GM23338 (cell line): ENCODE measurements at regions not wholly inside any gene's neighbourhood (a gene's known extent, or its start where the extent isn't known, plus 50 kb on each side); places are given as distances from the start of the nearest gene placed in this dataset.

Experiments
- ATAC-seq: fragments of 200-7000 bp; cut with Tn5 transposase; 3 replicates; pipeline ENCODE4 v1.9.1; 2020
- DNase-seq: peaks from one replicate; pipeline ENCODE4 v3.0.0-alpha.2; 2015; ENCODE audit warnings: low spot score
- H2AFZ ChIP-seq: fragments of 200-600 bp; sonication (generic); 2 replicates; pipeline ENCODE4 v1.8.0; 2016; ENCODE audit warnings: antibody characterized with exemption, mild to moderate bottlenecking, moderate library complexity
- H3F3A ChIP-seq: fragments of 200-600 bp; sonication (generic); replicated peaks from 2 replicates; pipeline ENCODE4 v1.8.0; 2017; ENCODE audit warnings: antibody characterized with exemption, mixed run types, low read depth
- H3K27ac ChIP-seq: fragments of 200-600 bp; sonication (generic); 2 replicates; pipeline ENCODE4 v1.6.1; 2016; ENCODE audit warnings: low read depth
- H3K27me3 ChIP-seq: fragments of 200-600 bp; sonication (generic); 2 replicates; pipeline ENCODE4 v1.8.0; 2016; ENCODE audit warnings: mild to moderate bottlenecking, mixed run types, moderate library complexity; ENCODE audit not compliant: insufficient read depth
- H3K36me3 ChIP-seq: fragments of 200-600 bp; sonication (generic); 2 replicates; pipeline ENCODE4 v1.8.0; 2016; ENCODE audit warnings: mild to moderate bottlenecking; ENCODE audit not compliant: insufficient read depth
- H3K4me1 ChIP-seq: fragments of 200-600 bp; sonication (generic); 2 replicates; pipeline ENCODE4 v1.8.0; 2016; ENCODE audit warnings: mild to moderate bottlenecking, moderate library complexity; ENCODE audit not compliant: insufficient read depth
- H3K4me2 ChIP-seq: fragments of 200-600 bp; sonication (generic); 2 replicates; pipeline ENCODE4 v1.7.1; 2017; ENCODE audit warnings: mixed run types
- H3K4me3 ChIP-seq: fragments of 200-600 bp; sonication (generic); 2 replicates; pipeline ENCODE4 v1.6.1; 2016; ENCODE audit warnings: mixed run types
- H3K79me2 ChIP-seq: fragments of 200-600 bp; sonication (generic); replicated peaks from 2 replicates; pipeline ENCODE4 v1.8.0; 2017; ENCODE audit warnings: mild to moderate bottlenecking; ENCODE audit not compliant: insufficient read depth
- H3K9me2 ChIP-seq: fragments of 200-600 bp; sonication (generic); 2 replicates; pipeline ENCODE4 v1.8.0; 2017; ENCODE audit not compliant: insufficient read depth
- H4K20me1 ChIP-seq: fragments of 200-600 bp; sonication (generic); replicated peaks from 2 replicates; pipeline ENCODE4 v1.8.0; 2017; ENCODE audit warnings: mild to moderate bottlenecking; ENCODE audit not compliant: insufficient read depth
- H3K27ac Mint-ChIP-seq: 2 replicates; pipeline ENCODE4 v1.8.0; 2020; ENCODE audit warnings: inconsistent platforms, mild to moderate bottlenecking, moderate library complexity, mixed read lengths
- H3K27me3 Mint-ChIP-seq: 3 replicates; pipeline ENCODE4 v1.8.0; 2022; ENCODE audit warnings: low read depth, mild to moderate bottlenecking, moderate library complexity, mixed read lengths, inconsistent platforms; ENCODE audit not compliant: insufficient read depth, poor library complexity
- H3K36me3 Mint-ChIP-seq: 3 replicates; pipeline ENCODE4 v1.8.0; 2021; ENCODE audit warnings: low read depth, mild to moderate bottlenecking, inconsistent platforms, moderate library complexity, mixed read lengths
- H3K4me1 Mint-ChIP-seq: 3 replicates; pipeline ENCODE4 v1.8.0; 2020; ENCODE audit warnings: mild to moderate bottlenecking, inconsistent platforms, mixed read lengths
- H3K4me3 Mint-ChIP-seq: 3 replicates; pipeline ENCODE4 v1.8.0; 2021; ENCODE audit warnings: moderate library complexity, mild to moderate bottlenecking, inconsistent platforms, mixed read lengths
- H3K9me3 Mint-ChIP-seq: 3 replicates; pipeline ENCODE4 v1.8.0; 2020; ENCODE audit warnings: moderate library complexity, mild to moderate bottlenecking, inconsistent platforms, mixed read lengths
- CREB1 ChIP-seq: fragments of 250-450 bp; sonication (Bioruptor Pico); IDR thresholded peaks from 2 replicates; pipeline ENCODE4 v1.5.0; 2020; ENCODE audit warnings: low read depth, mild to moderate bottlenecking, moderate library complexity
- EZH2 ChIP-seq: fragments of 200-600 bp; sonication (generic); IDR thresholded peaks from one replicate; pipeline ENCODE4 v1.8.0; 2017; ENCODE audit warnings: antibody characterized with exemption, mild to moderate bottlenecking, low read depth; ENCODE audit not compliant: unreplicated experiment
- EZH2phosphoT487 ChIP-seq: fragments of 200-600 bp; sonication (generic); IDR thresholded peaks from one replicate; pipeline ENCODE4 v1.8.1; 2018; ENCODE audit warnings: antibody characterized with exemption; ENCODE audit not compliant: unreplicated experiment
- JUNB ChIP-seq: IDR thresholded peaks from one replicate; pipeline ENCODE4 v1.6.1; 2016; ENCODE audit warnings: antibody characterized with exemption; ENCODE audit not compliant: unreplicated experiment
- NANOG ChIP-seq: IDR thresholded peaks from 2 replicates; pipeline ENCODE4 v1.6.1; 2016; ENCODE audit warnings: antibody characterized with exemption, borderline replicate concordance
- POLR2AphosphoS5 ChIP-seq: IDR thresholded peaks from 2 replicates; pipeline ENCODE4 v1.6.1; 2016; ENCODE audit warnings: antibody characterized with exemption, low read depth
- REST ChIP-seq: IDR thresholded peaks from one replicate; pipeline ENCODE4 v1.6.1; 2018; ENCODE audit warnings: antibody characterized with exemption; ENCODE audit not compliant: unreplicated experiment
- STAT1 ChIP-seq: IDR thresholded peaks from one replicate; pipeline ENCODE4 v1.6.1; 2016; ENCODE audit warnings: antibody characterized with exemption; ENCODE audit not compliant: unreplicated experiment
- ZNF114 ChIP-seq: fragments of 250-450 bp; sonication (Bioruptor Pico); IDR thresholded peaks from 2 replicates; pipeline ENCODE4 v1.5.0; 2020; ENCODE audit warnings: mild to moderate bottlenecking, moderate library complexity
- ZNF331 ChIP-seq: fragments of 250-450 bp; sonication (Bioruptor Pico); IDR thresholded peaks from 2 replicates; pipeline ENCODE4 v1.5.0; 2020; ENCODE audit warnings: low read depth, mild to moderate bottlenecking, moderate library complexity
- TF ChIP-seq, protein P1 (sequence below): IDR thresholded peaks from 2 replicates; pipeline ENCODE4 v1.6.1; 2016; ENCODE audit warnings: antibody characterized with exemption
- TF ChIP-seq, protein P2 (sequence below), 2 experiments: fragments of 200-600 bp in 1 of 2; sonication (generic) in 1 of 2; conservative IDR thresholded peaks; 2 replicates each; pipeline versions ENCODE4 v1.5.1 to v1.6.1; 2016 to 2017; ENCODE audit warnings: antibody characterized with exemption in 2 of 2, low read depth in 2 of 2, mild to moderate bottlenecking in 2 of 2, moderate library complexity in 1 of 2
- TF ChIP-seq, protein P3 (sequence below): fragments of 250-450 bp; sonication (Bioruptor Pico); IDR thresholded peaks from 2 replicates; pipeline ENCODE4 v1.5.0; 2020; ENCODE audit warnings: mild to moderate bottlenecking, moderate library complexity

DNA sequence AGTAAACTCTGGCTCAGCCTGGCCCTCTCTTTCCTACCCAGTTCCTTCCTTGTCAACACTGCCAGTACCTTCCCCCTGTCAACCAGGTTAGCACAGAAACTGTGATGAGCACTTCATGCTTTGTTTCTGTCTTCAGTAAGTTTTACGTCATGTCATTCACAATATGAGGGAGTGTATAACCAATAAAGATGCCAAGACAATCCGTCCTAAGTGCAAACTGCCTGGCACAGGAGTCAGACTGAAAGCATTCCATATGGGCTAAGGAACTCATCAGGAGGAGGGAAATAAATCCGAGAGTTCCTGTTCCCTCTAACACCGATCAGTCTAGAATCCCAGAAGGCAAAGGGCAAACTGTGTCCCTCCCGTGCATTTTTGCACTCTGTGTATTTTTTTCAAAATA, 507.2 kb downstream of the CMPK2 start:
- H2AFZ ChIP-seq, result no peak overlapping the region
- TF ChIP-seq POLR2AphosphoS5 (no peak), EZH2 (no peak), ZNF331 (no peak), EZH2phosphoT487 (no peak), CREB1 (CRISPR knock-in tag) (no peak), STAT1 (no peak), ZNF114 (CRISPR knock-in tag) (no peak), JUNB (no peak), NANOG (no peak), REST (no peak)
- TF ChIP-seq, protein P1, sequence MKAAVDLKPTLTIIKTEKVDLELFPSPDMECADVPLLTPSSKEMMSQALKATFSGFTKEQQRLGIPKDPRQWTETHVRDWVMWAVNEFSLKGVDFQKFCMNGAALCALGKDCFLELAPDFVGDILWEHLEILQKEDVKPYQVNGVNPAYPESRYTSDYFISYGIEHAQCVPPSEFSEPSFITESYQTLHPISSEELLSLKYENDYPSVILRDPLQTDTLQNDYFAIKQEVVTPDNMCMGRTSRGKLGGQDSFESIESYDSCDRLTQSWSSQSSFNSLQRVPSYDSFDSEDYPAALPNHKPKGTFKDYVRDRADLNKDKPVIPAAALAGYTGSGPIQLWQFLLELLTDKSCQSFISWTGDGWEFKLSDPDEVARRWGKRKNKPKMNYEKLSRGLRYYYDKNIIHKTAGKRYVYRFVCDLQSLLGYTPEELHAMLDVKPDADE, result no peak
- TF ChIP-seq, protein P2, sequence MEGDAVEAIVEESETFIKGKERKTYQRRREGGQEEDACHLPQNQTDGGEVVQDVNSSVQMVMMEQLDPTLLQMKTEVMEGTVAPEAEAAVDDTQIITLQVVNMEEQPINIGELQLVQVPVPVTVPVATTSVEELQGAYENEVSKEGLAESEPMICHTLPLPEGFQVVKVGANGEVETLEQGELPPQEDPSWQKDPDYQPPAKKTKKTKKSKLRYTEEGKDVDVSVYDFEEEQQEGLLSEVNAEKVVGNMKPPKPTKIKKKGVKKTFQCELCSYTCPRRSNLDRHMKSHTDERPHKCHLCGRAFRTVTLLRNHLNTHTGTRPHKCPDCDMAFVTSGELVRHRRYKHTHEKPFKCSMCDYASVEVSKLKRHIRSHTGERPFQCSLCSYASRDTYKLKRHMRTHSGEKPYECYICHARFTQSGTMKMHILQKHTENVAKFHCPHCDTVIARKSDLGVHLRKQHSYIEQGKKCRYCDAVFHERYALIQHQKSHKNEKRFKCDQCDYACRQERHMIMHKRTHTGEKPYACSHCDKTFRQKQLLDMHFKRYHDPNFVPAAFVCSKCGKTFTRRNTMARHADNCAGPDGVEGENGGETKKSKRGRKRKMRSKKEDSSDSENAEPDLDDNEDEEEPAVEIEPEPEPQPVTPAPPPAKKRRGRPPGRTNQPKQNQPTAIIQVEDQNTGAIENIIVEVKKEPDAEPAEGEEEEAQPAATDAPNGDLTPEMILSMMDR (conservative IDR thresholded peaks at IDR 0.05; ENCODE audit: low read depth in 2 of 2), result no peak
- TF ChIP-seq, protein P3, sequence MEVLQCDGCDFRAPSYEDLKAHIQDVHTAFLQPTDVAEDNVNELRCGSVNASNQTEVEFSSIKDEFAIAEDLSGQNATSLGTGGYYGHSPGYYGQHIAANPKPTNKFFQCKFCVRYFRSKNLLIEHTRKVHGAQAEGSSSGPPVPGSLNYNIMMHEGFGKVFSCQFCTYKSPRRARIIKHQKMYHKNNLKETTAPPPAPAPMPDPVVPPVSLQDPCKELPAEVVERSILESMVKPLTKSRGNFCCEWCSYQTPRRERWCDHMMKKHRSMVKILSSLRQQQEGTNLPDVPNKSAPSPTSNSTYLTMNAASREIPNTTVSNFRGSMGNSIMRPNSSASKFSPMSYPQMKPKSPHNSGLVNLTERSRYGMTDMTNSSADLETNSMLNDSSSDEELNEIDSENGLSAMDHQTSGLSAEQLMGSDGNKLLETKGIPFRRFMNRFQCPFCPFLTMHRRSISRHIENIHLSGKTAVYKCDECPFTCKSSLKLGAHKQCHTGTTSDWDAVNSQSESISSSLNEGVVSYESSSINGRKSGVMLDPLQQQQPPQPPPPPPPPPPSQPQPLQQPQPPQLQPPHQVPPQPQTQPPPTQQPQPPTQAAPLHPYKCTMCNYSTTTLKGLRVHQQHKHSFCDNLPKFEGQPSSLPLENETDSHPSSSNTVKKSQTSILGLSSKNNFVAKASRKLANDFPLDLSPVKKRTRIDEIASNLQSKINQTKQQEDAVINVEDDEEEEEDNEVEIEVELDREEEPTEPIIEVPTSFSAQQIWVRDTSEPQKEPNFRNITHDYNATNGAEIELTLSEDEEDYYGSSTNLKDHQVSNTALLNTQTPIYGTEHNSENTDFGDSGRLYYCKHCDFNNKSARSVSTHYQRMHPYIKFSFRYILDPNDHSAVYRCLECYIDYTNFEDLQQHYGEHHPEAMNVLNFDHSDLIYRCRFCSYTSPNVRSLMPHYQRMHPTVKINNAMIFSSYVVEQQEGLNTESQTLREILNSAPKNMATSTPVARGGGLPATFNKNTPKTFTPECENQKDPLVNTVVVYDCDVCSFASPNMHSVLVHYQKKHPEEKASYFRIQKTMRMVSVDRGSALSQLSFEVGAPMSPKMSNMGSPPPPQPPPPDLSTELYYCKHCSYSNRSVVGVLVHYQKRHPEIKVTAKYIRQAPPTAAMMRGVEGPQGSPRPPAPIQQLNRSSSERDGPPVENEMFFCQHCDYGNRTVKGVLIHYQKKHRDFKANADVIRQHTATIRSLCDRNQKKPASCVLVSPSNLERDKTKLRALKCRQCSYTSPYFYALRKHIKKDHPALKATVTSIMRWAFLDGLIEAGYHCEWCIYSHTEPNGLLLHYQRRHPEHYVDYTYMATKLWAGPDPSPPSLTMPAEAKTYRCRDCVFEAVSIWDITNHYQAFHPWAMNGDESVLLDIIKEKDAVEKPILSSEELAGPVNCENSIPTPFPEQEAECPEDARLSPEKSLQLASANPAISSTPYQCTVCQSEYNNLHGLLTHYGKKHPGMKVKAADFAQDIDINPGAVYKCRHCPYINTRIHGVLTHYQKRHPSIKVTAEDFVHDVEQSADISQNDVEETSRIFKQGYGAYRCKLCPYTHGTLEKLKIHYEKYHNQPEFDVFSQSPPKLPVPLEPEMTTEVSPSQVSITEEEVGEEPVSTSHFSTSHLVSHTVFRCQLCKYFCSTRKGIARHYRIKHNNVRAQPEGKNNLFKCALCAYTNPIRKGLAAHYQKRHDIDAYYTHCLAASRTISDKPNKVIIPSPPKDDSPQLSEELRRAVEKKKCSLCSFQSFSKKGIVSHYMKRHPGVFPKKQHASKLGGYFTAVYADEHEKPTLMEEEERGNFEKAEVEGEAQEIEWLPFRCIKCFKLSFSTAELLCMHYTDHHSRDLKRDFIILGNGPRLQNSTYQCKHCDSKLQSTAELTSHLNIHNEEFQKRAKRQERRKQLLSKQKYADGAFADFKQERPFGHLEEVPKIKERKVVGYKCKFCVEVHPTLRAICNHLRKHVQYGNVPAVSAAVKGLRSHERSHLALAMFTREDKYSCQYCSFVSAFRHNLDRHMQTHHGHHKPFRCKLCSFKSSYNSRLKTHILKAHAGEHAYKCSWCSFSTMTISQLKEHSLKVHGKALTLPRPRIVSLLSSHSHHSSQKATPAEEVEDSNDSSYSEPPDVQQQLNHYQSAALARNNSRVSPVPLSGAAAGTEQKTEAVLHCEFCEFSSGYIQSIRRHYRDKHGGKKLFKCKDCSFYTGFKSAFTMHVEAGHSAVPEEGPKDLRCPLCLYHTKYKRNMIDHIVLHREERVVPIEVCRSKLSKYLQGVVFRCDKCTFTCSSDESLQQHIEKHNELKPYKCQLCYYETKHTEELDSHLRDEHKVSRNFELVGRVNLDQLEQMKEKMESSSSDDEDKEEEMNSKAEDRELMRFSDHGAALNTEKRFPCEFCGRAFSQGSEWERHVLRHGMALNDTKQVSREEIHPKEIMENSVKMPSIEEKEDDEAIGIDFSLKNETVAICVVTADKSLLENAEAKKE (CRISPR knock-in tag), result no peak
- H3K27ac ChIP-seq, result no peak overlapping the region
- H3K4me3 ChIP-seq, result no peak overlapping the region
- no peaks in the 10 kb centered on the region for H4K20me1 ChIP-seq
- no peak overlapping the region for H3K4me3 Mint-ChIP-seq
- H3K4me1 ChIP-seq, result no peaks in the 10 kb centered on the region
- H3K27me3 Mint-ChIP-seq, result peaks cover 7% of the 10 kb centered on the region
- no peaks in the 10 kb centered on the region for H3K4me1 Mint-ChIP-seq
- H3K27ac Mint-ChIP-seq, result no peak overlapping the region
- no peaks in the 10 kb centered on the region for H3F3A ChIP-seq
- no peak for ATAC-seq
- no peak for DNase-seq
- no peaks in the 10 kb centered on the region for H3K27me3 ChIP-seq
- H3K36me3 Mint-ChIP-seq, result no peaks in the 10 kb centered on the region; the same call in 2 of the 3 replicates
- H3K9me3 Mint-ChIP-seq, result peaks cover 59% of the 10 kb centered on the region
- H3K9me2 ChIP-seq, result no peaks in the 10 kb centered on the region
- no peak overlapping the region for H3K4me2 ChIP-seq
- no peaks in the 10 kb centered on the region for H3K79me2 ChIP-seq
- no peaks in the 10 kb centered on the region for H3K36me3 ChIP-seq
